Natural killer cell treated with Interleukin-12 subunit alpha and Interleukin-12 subunit beta and Interleukin-15 and Interleukin-18, amount 100 ng/mL, for 72 hours (primary cell): ENCODE measurements at regions not wholly inside any gene's neighbourhood (a gene's known extent, or its start where the extent isn't known, plus 50 kb on each side); places are given as distances from the start of the nearest gene placed in this dataset.

Experiments used
- ATAC-seq, 2 donors: fragments of 150-1000 bp; cut with Tn5 transposase in 1 of 2; sonication (Bioruptor Pico), chemical (Tn5 transposase) in 1 of 2; 2 replicates each; pipeline ENCODE4 v1.10.0; 2021
- DNase-seq: peaks from one replicate; pipeline ENCODE4 v3.0.0; 2022; ENCODE audit warnings: low spot score
- H3K27ac Mint-ChIP-seq, 2 donors: 1 replicate in 1 of 2; 2 replicates in 1 of 2; pipeline ENCODE4 v1.8.0; 2022; ENCODE audit warnings: mixed read lengths in 2 of 2, mild to moderate bottlenecking in 1 of 2, moderate library complexity in 1 of 2
- H3K27me3 Mint-ChIP-seq, 2 donors: 1 replicate in 1 of 2; 2 replicates in 1 of 2; pipeline ENCODE4 v1.8.0; 2022; ENCODE audit warnings: mixed read lengths in 2 of 2
- H3K36me3 Mint-ChIP-seq: one replicate; pipeline ENCODE4 v1.8.0; 2022; ENCODE audit warnings: mixed read lengths
- H3K4me1 Mint-ChIP-seq, 2 donors: 1 replicate in 1 of 2; 2 replicates in 1 of 2; pipeline ENCODE4 v1.8.0; 2022; ENCODE audit warnings: low read depth in 2 of 2, mixed read lengths in 2 of 2, mild to moderate bottlenecking in 1 of 2
- H3K4me3 Mint-ChIP-seq: one replicate; pipeline ENCODE4 v1.8.0; 2022; ENCODE audit warnings: mixed read lengths
- H3K9me3 Mint-ChIP-seq: 2 replicates; pipeline ENCODE4 v1.8.0; 2022; ENCODE audit warnings: mixed read lengths

- Mint-ChIP-seq H3K9me3 (peaks cover 19% of the 10 kb centered on the region), H3K36me3 (no peaks in the 10 kb centered on the region), H3K4me3 (no peak overlapping the region), H3K4me1 (no peaks in the 10 kb centered on the region), H3K27ac (no peak overlapping the region), H3K27me3 (no peaks in the 10 kb centered on the region)
- ATAC-seq, result no peak
- DNase-seq, result no peak
Observed at GRCh38 chr5:62956597-62956996, 378.0 kb downstream of the LRRC70 start.

- H3K9me3 Mint-ChIP-seq, result peaks cover 17% of the 10 kb centered on the region
- no peaks in the 10 kb centered on the region for H3K36me3 Mint-ChIP-seq
- no peak overlapping the region for H3K4me3 Mint-ChIP-seq
- no peaks in the 10 kb centered on the region for H3K4me1 Mint-ChIP-seq
- DNase-seq (no peak), ATAC-seq (no peak)
- H3K27ac Mint-ChIP-seq, result no peak overlapping the region
- no peaks in the 10 kb centered on the region for H3K27me3 Mint-ChIP-seq
Observed at GRCh38 chr5:62954578-62954977, 376.0 kb downstream of the LRRC70 start.

GRCh38 chr5:62948301-62948700 lies 369.7 kb downstream of the LRRC70 start:
- Mint-ChIP-seq H3K4me1 (no peaks in the 10 kb centered on the region), H3K4me3 (no peak overlapping the region), H3K36me3 (no peaks in the 10 kb centered on the region), H3K9me3 (peaks cover 12% of the 10 kb centered on the region), H3K27me3 (no peaks in the 10 kb centered on the region), H3K27ac (no peak overlapping the region)
- ATAC-seq (no peak), DNase-seq (no peak)

- H3K4me1 Mint-ChIP-seq, result no peaks in the 10 kb centered on the region
- DNase-seq (no peak), ATAC-seq (no peak)
- H3K27ac Mint-ChIP-seq, result no peak overlapping the region
- H3K36me3 Mint-ChIP-seq, result no peaks in the 10 kb centered on the region
- no peak overlapping the region for H3K4me3 Mint-ChIP-seq
- H3K27me3 Mint-ChIP-seq, result no peaks in the 10 kb centered on the region
- peaks cover 3% of the 10 kb centered on the region for H3K9me3 Mint-ChIP-seq
Observed at GRCh38 chr5:62942384-62942783, 363.8 kb downstream of the LRRC70 start.

GRCh38 chr5:62938927-62939326 lies 360.3 kb downstream of the LRRC70 start:
- ATAC-seq, result no peak
- no peaks in the 10 kb centered on the region for H3K4me1 Mint-ChIP-seq
- no peak for DNase-seq
- no peaks in the 10 kb centered on the region for H3K27me3 Mint-ChIP-seq
- no peak overlapping the region for H3K4me3 Mint-ChIP-seq
- H3K9me3 Mint-ChIP-seq, result peaks cover 3% of the 10 kb centered on the region
- no peak overlapping the region for H3K27ac Mint-ChIP-seq
- no peaks in the 10 kb centered on the region for H3K36me3 Mint-ChIP-seq

- Mint-ChIP-seq H3K4me3 (no peak overlapping the region), H3K27ac (no peak overlapping the region), H3K9me3 (peaks cover 3% of the 10 kb centered on the region), H3K36me3 (no peaks in the 10 kb centered on the region), H3K27me3 (no peaks in the 10 kb centered on the region), H3K4me1 (no peaks in the 10 kb centered on the region)
- ATAC-seq (no peak), DNase-seq (no peak)
Observed at GRCh38 chr5:62937661-62938558, 359.3 kb downstream of the LRRC70 start.

GRCh38 chr5:62935660-62936059 lies 357.0 kb downstream of the LRRC70 start:
- H3K4me1 Mint-ChIP-seq, result no peaks in the 10 kb centered on the region
- no peaks in the 10 kb centered on the region for H3K36me3 Mint-ChIP-seq
- no peak for DNase-seq
- no peak overlapping the region for H3K27ac Mint-ChIP-seq
- no peak overlapping the region for H3K4me3 Mint-ChIP-seq
- peaks cover 3% of the 10 kb centered on the region for H3K9me3 Mint-ChIP-seq
- no peak for ATAC-seq
- no peaks in the 10 kb centered on the region for H3K27me3 Mint-ChIP-seq

- H3K9me3 Mint-ChIP-seq, result peaks cover 3% of the 10 kb centered on the region
- H3K36me3 Mint-ChIP-seq, result no peaks in the 10 kb centered on the region
- no peaks in the 10 kb centered on the region for H3K27me3 Mint-ChIP-seq
- H3K4me1 Mint-ChIP-seq, result no peaks in the 10 kb centered on the region
- ATAC-seq (no peak), DNase-seq (no peak)
- no peak overlapping the region for H3K4me3 Mint-ChIP-seq
- no peak overlapping the region for H3K27ac Mint-ChIP-seq
Observed at GRCh38 chr5:62934319-62934718, 355.7 kb downstream of the LRRC70 start.

GRCh38 chr5:62933261-62933660 lies 354.6 kb downstream of the LRRC70 start:
- Mint-ChIP-seq H3K27ac (no peak overlapping the region), H3K9me3 (peaks cover 3% of the 10 kb centered on the region), H3K4me3 (no peak overlapping the region), H3K36me3 (no peaks in the 10 kb centered on the region), H3K27me3 (no peaks in the 10 kb centered on the region), H3K4me1 (no peaks in the 10 kb centered on the region)
- ATAC-seq (no peak), DNase-seq (no peak)

- ATAC-seq, result no peak
Observed at GRCh38 chr5:62931153-62931950, 352.7 kb downstream of the LRRC70 start.

GRCh38 chr5:62922191-62922590 lies 343.6 kb downstream of the LRRC70 start:
- Mint-ChIP-seq H3K4me3 (no peak overlapping the region), H3K27ac (no peak overlapping the region), H3K4me1 (no peaks in the 10 kb centered on the region), H3K9me3 (peaks cover 10% of the 10 kb centered on the region), H3K36me3 (no peaks in the 10 kb centered on the region), H3K27me3 (no peaks in the 10 kb centered on the region)
- no peak for ATAC-seq
- DNase-seq, result no peak

More at GRCh38 chr5:62931153-62931950, 352.7 kb downstream of the LRRC70 start:
- Mint-ChIP-seq H3K4me1 (no peaks in the 10 kb centered on the region), H3K27me3 (no peaks in the 10 kb centered on the region), H3K4me3 (no peak overlapping the region), H3K9me3 (peaks cover 10% of the 10 kb centered on the region), H3K27ac (no peak overlapping the region), H3K36me3 (no peaks in the 10 kb centered on the region)
- DNase-seq, result no peak

GRCh38 chr5:62920856-62921255 lies 342.2 kb downstream of the LRRC70 start:
- Mint-ChIP-seq H3K4me1 (no peaks in the 10 kb centered on the region), H3K27me3 (no peaks in the 10 kb centered on the region), H3K4me3 (no peak overlapping the region), H3K27ac (no peak overlapping the region), H3K9me3 (peaks cover 15% of the 10 kb centered on the region), H3K36me3 (no peaks in the 10 kb centered on the region)
- ATAC-seq (no peak), DNase-seq (no peak)

GRCh38 chr5:62909326-62909725 lies 330.7 kb downstream of the LRRC70 start:
- H3K4me3 Mint-ChIP-seq, result no peak overlapping the region
- no peaks in the 10 kb centered on the region for H3K27me3 Mint-ChIP-seq
- peaks cover 4% of the 10 kb centered on the region for H3K9me3 Mint-ChIP-seq
- no peak overlapping the region for H3K27ac Mint-ChIP-seq
- DNase-seq (no peak), ATAC-seq (no peak)
- H3K36me3 Mint-ChIP-seq, result no peaks in the 10 kb centered on the region
- no peaks in the 10 kb centered on the region for H3K4me1 Mint-ChIP-seq

GRCh38 chr5:62902126-62902525 lies 323.5 kb downstream of the LRRC70 start:
- peaks cover 9% of the 10 kb centered on the region for H3K9me3 Mint-ChIP-seq
- no peaks in the 10 kb centered on the region for H3K36me3 Mint-ChIP-seq
- no peak overlapping the region for H3K4me3 Mint-ChIP-seq
- no peaks in the 10 kb centered on the region for H3K27me3 Mint-ChIP-seq
- no peak for DNase-seq
- ATAC-seq, result no peak
- H3K4me1 Mint-ChIP-seq, result no peaks in the 10 kb centered on the region
- no peak overlapping the region for H3K27ac Mint-ChIP-seq
